Loucy (cell line): ENCODE measurements at regions not wholly inside any gene's neighbourhood (a gene's known extent, or its start where the extent isn't known, plus 50 kb on each side); places are given as distances from the start of the nearest gene placed in this dataset.

ENCODE experiments used
- H2AFZ ChIP-seq: fragments of 200-600 bp; sonication (generic); 2 replicates; pipeline ENCODE4 v1.6.0; 2016; ENCODE audit warnings: antibody characterized with exemption, mild to moderate bottlenecking, low read length, moderate library complexity
- H3F3A ChIP-seq: fragments of 200-600 bp; 2 replicates; pipeline ENCODE4 v1.6.0; 2016; ENCODE audit warnings: antibody characterized with exemption, low read depth, mild to moderate bottlenecking
- H3K27me3 ChIP-seq: fragments of 200-600 bp; sonication (generic); 2 replicates; pipeline ENCODE4 v1.6.1; 2014; ENCODE audit warnings: low read length, mild to moderate bottlenecking; ENCODE audit not compliant: insufficient read depth, poor library complexity, severe bottlenecking
- H3K36me3 ChIP-seq: fragments of 200-600 bp; sonication (generic); 2 replicates; pipeline ENCODE4 v1.6.1; 2016; ENCODE audit warnings: low read length; ENCODE audit not compliant: insufficient read depth
- H3K4me1 ChIP-seq: fragments of 200-600 bp; sonication (generic); 2 replicates; pipeline ENCODE4 v1.5.1; 2014; ENCODE audit warnings: low read length, mild to moderate bottlenecking; ENCODE audit not compliant: insufficient read depth, poor library complexity, severe bottlenecking
- H3K4me2 ChIP-seq: fragments of 200-600 bp; sonication (generic); 2 replicates; pipeline ENCODE4 v1.6.0; 2014; ENCODE audit warnings: antibody characterized with exemption, low read length, low read depth, mild to moderate bottlenecking; ENCODE audit not compliant: poor library complexity, severe bottlenecking
- H3K4me3 ChIP-seq: fragments of 200-600 bp; sonication (generic); 2 replicates; pipeline ENCODE4 v1.5.1; 2014; ENCODE audit warnings: low read length, mild to moderate bottlenecking, mixed read lengths; ENCODE audit not compliant: poor library complexity, severe bottlenecking
- H3K79me2 ChIP-seq: fragments of 200-600 bp; sonication (generic); 2 replicates; pipeline ENCODE4 v1.6.1; 2014; ENCODE audit warnings: low read length; ENCODE audit not compliant: insufficient read depth
- H3K9ac ChIP-seq: fragments of 200-600 bp; sonication (generic); 2 replicates; pipeline ENCODE4 v1.6.0; 2014; ENCODE audit warnings: mild to moderate bottlenecking, low read depth, low read length, moderate library complexity; ENCODE audit not compliant: poor library complexity, severe bottlenecking
- H3K9me2 ChIP-seq: fragments of 200-600 bp; sonication (generic); replicated peaks from 2 replicates; pipeline ENCODE4 v1.6.1; 2016; ENCODE audit warnings: low read depth, low read length, mixed read lengths
- H3K9me3 ChIP-seq: fragments of 200-600 bp; sonication (generic); 2 replicates; pipeline ENCODE4 v1.6.1; 2014; ENCODE audit warnings: mild to moderate bottlenecking, antibody characterized with exemption, low read length, low read depth; ENCODE audit not compliant: insufficient read depth
- H4K20me1 ChIP-seq: fragments of 200-600 bp; sonication (generic); 2 replicates; pipeline ENCODE4 v1.6.0; 2014; ENCODE audit warnings: antibody characterized with exemption, low read length, mild to moderate bottlenecking; ENCODE audit not compliant: insufficient read depth, poor library complexity, severe bottlenecking
- EZH2phosphoT487 ChIP-seq: fragments of 200-600 bp; IDR thresholded peaks from 2 replicates; pipeline ENCODE4 v1.6.1; 2018; ENCODE audit warnings: antibody characterized with exemption, mild to moderate bottlenecking, moderate library complexity, borderline replicate concordance
- TF ChIP-seq, protein P1 (sequence below): fragments of 200-600 bp; sonication (generic); conservative IDR thresholded peaks from 2 replicates; pipeline ENCODE4 v1.5.1; 2014; ENCODE audit warnings: mild to moderate bottlenecking, antibody characterized with exemption, low read length

GRCh38 chr14:49315570-49315969, 270.6 kb downstream of the RPS29 start:
- Histone ChIP-seq H3K9ac (no peak overlapping the region), H2AFZ (no peak overlapping the region), H3K4me2 (no peak overlapping the region), H3K9me3 (no peaks in the 10 kb centered on the region), H4K20me1 (no peaks in the 10 kb centered on the region), H3K27me3 (no peaks in the 10 kb centered on the region), H3F3A (no peaks in the 10 kb centered on the region), H3K36me3 (no peaks in the 10 kb centered on the region), H3K4me3 (no peak overlapping the region), H3K9me2 (no peaks in the 10 kb centered on the region), H3K79me2 (no peaks in the 10 kb centered on the region), H3K4me1 (no peaks in the 10 kb centered on the region)
- TF ChIP-seq, protein P1, sequence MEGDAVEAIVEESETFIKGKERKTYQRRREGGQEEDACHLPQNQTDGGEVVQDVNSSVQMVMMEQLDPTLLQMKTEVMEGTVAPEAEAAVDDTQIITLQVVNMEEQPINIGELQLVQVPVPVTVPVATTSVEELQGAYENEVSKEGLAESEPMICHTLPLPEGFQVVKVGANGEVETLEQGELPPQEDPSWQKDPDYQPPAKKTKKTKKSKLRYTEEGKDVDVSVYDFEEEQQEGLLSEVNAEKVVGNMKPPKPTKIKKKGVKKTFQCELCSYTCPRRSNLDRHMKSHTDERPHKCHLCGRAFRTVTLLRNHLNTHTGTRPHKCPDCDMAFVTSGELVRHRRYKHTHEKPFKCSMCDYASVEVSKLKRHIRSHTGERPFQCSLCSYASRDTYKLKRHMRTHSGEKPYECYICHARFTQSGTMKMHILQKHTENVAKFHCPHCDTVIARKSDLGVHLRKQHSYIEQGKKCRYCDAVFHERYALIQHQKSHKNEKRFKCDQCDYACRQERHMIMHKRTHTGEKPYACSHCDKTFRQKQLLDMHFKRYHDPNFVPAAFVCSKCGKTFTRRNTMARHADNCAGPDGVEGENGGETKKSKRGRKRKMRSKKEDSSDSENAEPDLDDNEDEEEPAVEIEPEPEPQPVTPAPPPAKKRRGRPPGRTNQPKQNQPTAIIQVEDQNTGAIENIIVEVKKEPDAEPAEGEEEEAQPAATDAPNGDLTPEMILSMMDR, result no peak
- TF ChIP-seq EZH2phosphoT487, result no peak

DNA sequence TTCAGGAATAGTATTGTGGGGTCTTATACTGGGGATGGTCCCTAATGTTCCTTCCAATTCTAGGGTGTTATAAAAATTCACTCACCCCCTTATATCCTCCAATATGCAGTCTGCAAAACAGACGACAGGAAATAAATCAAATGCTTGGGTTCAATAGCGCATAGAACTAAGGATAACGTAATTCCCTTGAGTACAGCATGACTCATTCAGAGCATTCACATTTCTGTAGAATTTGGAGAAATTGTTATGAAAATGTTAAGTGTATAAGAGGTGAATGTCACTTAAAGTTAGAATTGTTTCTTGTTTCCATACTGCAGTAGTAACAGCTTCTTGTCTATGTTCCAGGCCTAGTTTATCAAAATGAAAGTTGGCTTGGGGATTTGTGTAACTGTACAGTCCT, 271.4 kb downstream of the RPS29 start:
- no peaks in the 10 kb centered on the region for H3K4me1 ChIP-seq
- H3K4me2 ChIP-seq, result no peak overlapping the region
- H2AFZ ChIP-seq, result no peak overlapping the region
- H3F3A ChIP-seq, result no peaks in the 10 kb centered on the region
- H4K20me1 ChIP-seq, result no peaks in the 10 kb centered on the region
- TF ChIP-seq, protein P1, result no peak
- TF ChIP-seq EZH2phosphoT487, result no peak
- H3K4me3 ChIP-seq, result no peak overlapping the region
- no peaks in the 10 kb centered on the region for H3K79me2 ChIP-seq
- no peak overlapping the region for H3K9ac ChIP-seq
- no peaks in the 10 kb centered on the region for H3K9me2 ChIP-seq
- no peaks in the 10 kb centered on the region for H3K9me3 ChIP-seq
- no peaks in the 10 kb centered on the region for H3K36me3 ChIP-seq
- no peaks in the 10 kb centered on the region for H3K27me3 ChIP-seq

GRCh38 chr14:49313108-49313507, 273.1 kb downstream of the RPS29 start:
- Histone ChIP-seq H3K36me3 (no peaks in the 10 kb centered on the region), H3K4me1 (no peaks in the 10 kb centered on the region), H3F3A (no peaks in the 10 kb centered on the region), H3K4me2 (no peak overlapping the region), H4K20me1 (no peaks in the 10 kb centered on the region), H3K27me3 (no peaks in the 10 kb centered on the region), H3K9ac (no peak overlapping the region), H2AFZ (no peak overlapping the region), H3K79me2 (no peaks in the 10 kb centered on the region), H3K9me3 (no peaks in the 10 kb centered on the region), H3K9me2 (no peaks in the 10 kb centered on the region), H3K4me3 (no peak overlapping the region)
- TF ChIP-seq, protein P1, result no peak
- TF ChIP-seq EZH2phosphoT487, result no peak
